ENCODE measurements at regions not wholly inside any gene's neighbourhood (a gene's known extent, or its start where the extent isn't known, plus 50 kb on each side); places are given as distances from the start of the nearest gene placed in this dataset.

GRCh38 chr3:182399978-182400737 is 393.1 kb upstream of the ATP11B start:
- H3K36me3 Mint-ChIP-seq: no peaks in the 10 kb centered on the region
- no peaks in the 10 kb centered on the region for H3K27me3 Mint-ChIP-seq (ENCODE audit: low read depth in 2 of 2)
- Histone ChIP-seq H3K9me3 (ENCODE audit: control insufficient read depth, insufficient read depth, low read length) (no peaks in the 10 kb centered on the region), H3K4me3 (ENCODE audit: low read length) (no peak overlapping the region), H3K4me1 (ENCODE audit: control insufficient read depth, insufficient read depth, low read length) (no peaks in the 10 kb centered on the region), H3K27ac (ENCODE audit: low read length) (no peak overlapping the region), H3K27me3 (ENCODE audit: control insufficient read depth, insufficient read depth, low read length) (no peaks in the 10 kb centered on the region), H3K36me3 (ENCODE audit: control insufficient read depth, insufficient read depth, low read length) (no peaks in the 10 kb centered on the region)
- H3K27ac Mint-ChIP-seq: no peak overlapping the region
- no peak for TF ChIP-seq CTCF (IDR thresholded peaks at IDR 0.05)
- intact Hi-C loops (cut with micrococcal nuclease): no loop called here
- no peak overlapping the region for H3K4me3 Mint-ChIP-seq
- H3K4me1 Mint-ChIP-seq: no peaks in the 10 kb centered on the region
- ATAC-seq (no peak), DNase-seq (no peak)
- peaks cover 7 to 8% of the 10 kb centered on the region in 2 donors for H3K9me3 Mint-ChIP-seq
- WGBS (ENCODE audit: insufficient coverage): 76% methylated on average over 7 of the region's 11 CpGs

DNA sequence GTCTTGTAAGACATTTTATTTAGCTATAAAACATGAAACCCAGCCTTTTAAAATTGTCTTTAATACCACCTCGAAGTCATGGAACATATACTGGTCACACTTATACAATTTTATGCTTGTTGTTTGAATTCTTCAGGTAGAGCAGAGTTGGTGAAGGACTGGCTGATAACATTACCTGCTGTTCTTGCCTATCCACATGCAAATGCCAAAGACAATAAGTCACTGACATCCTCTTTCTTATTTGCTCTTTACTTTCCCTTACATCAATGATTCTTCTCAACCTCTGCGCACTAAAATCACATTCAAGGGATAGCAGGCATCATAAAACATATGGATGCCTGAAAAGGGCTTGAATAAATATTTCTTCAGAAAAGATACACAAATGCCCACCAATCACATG is 392.5 kb upstream of the ATP11B start:
- no peak for DNase-seq
- ATAC-seq: no peak
- Mint-ChIP-seq H3K9me3 (peaks cover 7 to 8% of the 10 kb centered on the region in 2 donors), H3K27ac (no peak overlapping the region), H3K36me3 (no peaks in the 10 kb centered on the region), H3K4me3 (no peak overlapping the region), H3K4me1 (no peaks in the 10 kb centered on the region), H3K27me3 (ENCODE audit: low read depth in 2 of 2) (no peaks in the 10 kb centered on the region)
- intact Hi-C loops (cut with micrococcal nuclease): no loop called here
- no peaks in the 10 kb centered on the region for H3K27me3 ChIP-seq (ENCODE audit: control insufficient read depth, insufficient read depth, low read length)
- no peak for TF ChIP-seq CTCF (IDR thresholded peaks at IDR 0.05)
- WGBS (ENCODE audit: insufficient coverage): 91% methylated on average over 1 of the region's 2 CpGs
- no peaks in the 10 kb centered on the region for H3K4me1 ChIP-seq (ENCODE audit: control insufficient read depth, insufficient read depth, low read length)
- no peak overlapping the region for H3K27ac ChIP-seq (ENCODE audit: low read length)
- no peaks in the 10 kb centered on the region for H3K9me3 ChIP-seq (ENCODE audit: control insufficient read depth, insufficient read depth, low read length)
- H3K4me3 ChIP-seq (ENCODE audit: low read length): no peak overlapping the region
- no peaks in the 10 kb centered on the region for H3K36me3 ChIP-seq (ENCODE audit: control insufficient read depth, insufficient read depth, low read length)

DNA sequence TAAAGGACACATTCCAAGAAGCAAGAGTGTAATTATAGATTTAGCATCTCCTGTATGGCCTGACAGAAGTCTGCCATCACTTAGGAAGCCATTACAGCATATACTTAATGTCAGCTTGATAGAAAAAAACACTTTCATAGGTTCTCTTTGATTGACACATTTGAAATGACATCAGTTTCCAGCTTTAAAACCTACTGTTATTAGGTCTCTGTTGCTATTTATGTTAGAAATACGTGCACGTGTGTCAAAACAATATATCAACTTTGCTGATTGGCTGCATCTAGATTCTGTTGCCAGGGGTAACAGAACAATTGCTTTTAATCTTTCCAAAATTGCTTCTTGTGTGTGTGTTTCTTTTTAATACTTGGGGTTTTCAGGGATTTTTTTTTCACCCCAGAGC is 389.3 kb upstream of the ATP11B start:
- no peaks in the 10 kb centered on the region for H3K4me1 ChIP-seq (ENCODE audit: control insufficient read depth, insufficient read depth, low read length)
- H3K36me3 ChIP-seq (ENCODE audit: control insufficient read depth, insufficient read depth, low read length): no peaks in the 10 kb centered on the region
- intact Hi-C loops (cut with micrococcal nuclease): no loop called here
- H3K9me3 ChIP-seq (ENCODE audit: control insufficient read depth, insufficient read depth, low read length): no peaks in the 10 kb centered on the region
- Mint-ChIP-seq H3K9me3 (peaks cover 3 to 5% of the 10 kb centered on the region in 2 donors), H3K4me1 (no peaks in the 10 kb centered on the region), H3K4me3 (no peak overlapping the region), H3K36me3 (no peaks in the 10 kb centered on the region), H3K27ac (no peak overlapping the region), H3K27me3 (ENCODE audit: low read depth in 2 of 2) (no peaks in the 10 kb centered on the region)
- no peak for TF ChIP-seq CTCF (IDR thresholded peaks at IDR 0.05)
- WGBS (ENCODE audit: insufficient coverage): 74% methylated on average over 2 of the region's 2 CpGs
- DNase-seq: no peak
- no peak overlapping the region for H3K4me3 ChIP-seq (ENCODE audit: low read length)
- H3K27me3 ChIP-seq (ENCODE audit: control insufficient read depth, insufficient read depth, low read length): no peaks in the 10 kb centered on the region
- no peak for ATAC-seq
- no peak overlapping the region for H3K27ac ChIP-seq (ENCODE audit: low read length)

- Histone ChIP-seq H3K4me3 (ENCODE audit: low read length) (no peak overlapping the region), H3K27ac (ENCODE audit: low read length) (no peak overlapping the region), H3K4me1 (ENCODE audit: control insufficient read depth, insufficient read depth, low read length) (no peaks in the 10 kb centered on the region), H3K9me3 (ENCODE audit: control insufficient read depth, insufficient read depth, low read length) (no peaks in the 10 kb centered on the region), H3K27me3 (ENCODE audit: control insufficient read depth, insufficient read depth, low read length) (no peaks in the 10 kb centered on the region), H3K36me3 (ENCODE audit: control insufficient read depth, insufficient read depth, low read length) (no peaks in the 10 kb centered on the region)
- TF ChIP-seq CTCF (IDR thresholded peaks at IDR 0.05): no peak
- Mint-ChIP-seq H3K27me3 (ENCODE audit: low read depth in 2 of 2) (no peaks in the 10 kb centered on the region), H3K4me3 (no peak overlapping the region), H3K4me1 (no peaks in the 10 kb centered on the region), H3K36me3 (no peaks in the 10 kb centered on the region), H3K9me3 (peaks cover 3 to 5% of the 10 kb centered on the region in 2 donors), H3K27ac (no peak overlapping the region)
- no peak for DNase-seq
- 69% methylated on average over 2 of the region's 2 CpGs for WGBS (ENCODE audit: insufficient coverage)
- ATAC-seq: no peak
- intact Hi-C loops (cut with micrococcal nuclease): no loop called here
These were observed 387.5 kb upstream of the ATP11B start for GRCh38 chr3:182405759-182406158.
